Spleen (tissue), 11 donors: ENCODE measurements at regions not wholly inside any gene's neighbourhood (a gene's known extent, or its start where the extent isn't known, plus 50 kb on each side); places are given as distances from the start of the nearest gene placed in this dataset.

Experiments used
- DNase-seq: peaks from one replicate; pipeline ENCODE4 v3.0.0-alpha.2; 2020
- H3K27ac ChIP-seq, 8 donors: fragments of 200-600 bp; sonication (generic) in 7 of 8; 1 replicate in 4 of 8; 2 replicates in 4 of 8; pipeline versions ENCODE4 v1.5.0 to v1.8.0; 2016 to 2021; ENCODE audit warnings: inconsistent platforms in 4 of 8, mild to moderate bottlenecking in 4 of 8, moderate library complexity in 1 of 8
- H3K27me3 ChIP-seq, 7 donors: fragments of 200-600 bp; sonication (generic) in 6 of 7; replicated peaks in 1 of 7; 1 replicate in 4 of 7; 2 replicates in 3 of 7; pipeline versions ENCODE4 v1.5.0 to v1.8.0; 2016 to 2021; ENCODE audit warnings: inconsistent platforms in 3 of 7, mild to moderate bottlenecking in 1 of 7
- H3K36me3 ChIP-seq, 6 donors: fragments of 200-600 bp; sonication (generic) in 5 of 6; 1 replicate in 4 of 6; 2 replicates in 2 of 6; pipeline versions ENCODE4 v1.5.0 to v1.8.0; 2016 to 2021; ENCODE audit warnings: inconsistent platforms in 2 of 6
- H3K4me1 ChIP-seq, 6 donors: fragments of 200-600 bp; sonication (generic) in 5 of 6; 1 replicate in 3 of 6; 2 replicates in 3 of 6; pipeline versions ENCODE4 v1.5.0 to v1.8.0; 2016 to 2021; ENCODE audit warnings: inconsistent platforms in 3 of 6
- H3K4me3 ChIP-seq, 8 donors: fragments of 200-600 bp; sonication (generic) in 7 of 8; 1 replicate in 4 of 8; 2 replicates in 4 of 8; pipeline versions ENCODE4 v1.5.0 to v1.8.0; 2016 to 2021; ENCODE audit warnings: inconsistent platforms in 4 of 8, mild to moderate bottlenecking in 4 of 8, moderate library complexity in 2 of 8
- H3K9me3 ChIP-seq, 8 donors: fragments of 200-600 bp; sonication (generic) in 7 of 8; 1 replicate in 4 of 8; 2 replicates in 4 of 8; pipeline versions ENCODE4 v1.5.0 to v1.8.0; 2016 to 2021; ENCODE audit warnings: inconsistent platforms in 4 of 8
- POLR2A ChIP-seq, 3 donors: fragments of 450-650 bp; IDR thresholded peaks; one replicate each; pipeline ENCODE4 v1.5.1; 2017; ENCODE audit warnings: antibody characterized with exemption in 3 of 3, mild to moderate bottlenecking in 1 of 3
- POLR2AphosphoS5 ChIP-seq, 3 donors: sonication (generic); formaldehyde crosslinking; IDR thresholded peaks; one replicate each; pipeline ENCODE4 v1.5.1; 2017; ENCODE audit warnings: antibody characterized with exemption in 3 of 3
- WGBS, 5 donors: extraction: QIAGEN DNeasy Blood & Tissue Kit in 3 of 5; methylation state at CpG; one replicate each; pipeline versions ENCODE4 v1.1.5 to v1.1.7; 2013 to 2018; 5-methylcytosine and 5-hydroxymethylcytosine counted together
- intact Hi-C: fragments of 100-400 bp; cut with DNase I; formaldehyde crosslinking; loops from one replicate; pipeline ENCODE4 v1.15.0; 2023; ENCODE audit warnings: low total_unique reads
- TF ChIP-seq, protein P1 (sequence below), 11 experiments: fragments of 200-600 bp in 7 of 11; fragments of 450-650 bp in 4 of 11; sonication (generic) in 4 of 11; IDR thresholded peaks in 8 of 11; conservative IDR thresholded peaks in 3 of 11; 1 replicate in 7 of 11; 2 replicates in 4 of 11; pipeline versions ENCODE4 v1.4.0 to v1.8.0; 2016 to 2021; ENCODE audit warnings: antibody characterized with exemption in 11 of 11, inconsistent platforms in 4 of 11, mild to moderate bottlenecking in 1 of 11
- donor health status: healthy with polysubstance abuse.
- donor health status: DM: no; HTN: no; CAD: no; lungs with moderate emphysema.
- donor health status: DM: no; HTN: no; CAD: no.
- donor health status: Bipolar disorder and iron deficiency.
- donor health status: healthy.
- donor health status: DM: no; HTN: no; CAD: no.
- donor health status: DM: yes; HTN: yes; CAD: no.

DNA sequence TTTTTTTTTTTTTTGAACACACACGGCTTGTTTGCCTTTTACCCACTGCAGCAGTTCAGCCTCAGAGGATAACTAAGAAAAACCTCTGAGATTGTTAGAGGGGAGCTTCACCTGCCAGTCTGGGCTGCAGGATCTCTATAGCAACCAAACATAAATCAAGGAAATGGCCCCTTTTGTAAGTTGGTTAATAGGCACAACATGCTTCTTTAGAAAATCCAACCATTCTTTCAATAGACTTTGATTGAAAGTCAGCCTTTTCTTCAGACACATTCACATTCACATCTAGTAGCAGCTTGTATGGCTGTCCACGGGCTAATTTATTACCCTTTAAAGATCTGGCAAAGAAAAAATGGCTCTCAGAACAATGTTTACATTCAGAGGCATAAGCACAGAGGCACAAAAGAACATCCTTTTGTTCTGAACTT lies 136.6 kb upstream of the RARB start:
- Histone ChIP-seq H3K9me3 (no peaks in the 10 kb centered on the region), H3K4me1 (no peaks in the 10 kb centered on the region), H3K36me3 (no peaks in the 10 kb centered on the region), H3K4me3 (no peak overlapping the region), H3K27me3 (no peaks in the 10 kb centered on the region), H3K27ac (no peak overlapping the region)
- TF ChIP-seq POLR2A (IDR thresholded peaks at IDR 0.05) (no peak), POLR2AphosphoS5 (IDR thresholded peaks at IDR 0.05) (no peak)
- TF ChIP-seq, protein P1, sequence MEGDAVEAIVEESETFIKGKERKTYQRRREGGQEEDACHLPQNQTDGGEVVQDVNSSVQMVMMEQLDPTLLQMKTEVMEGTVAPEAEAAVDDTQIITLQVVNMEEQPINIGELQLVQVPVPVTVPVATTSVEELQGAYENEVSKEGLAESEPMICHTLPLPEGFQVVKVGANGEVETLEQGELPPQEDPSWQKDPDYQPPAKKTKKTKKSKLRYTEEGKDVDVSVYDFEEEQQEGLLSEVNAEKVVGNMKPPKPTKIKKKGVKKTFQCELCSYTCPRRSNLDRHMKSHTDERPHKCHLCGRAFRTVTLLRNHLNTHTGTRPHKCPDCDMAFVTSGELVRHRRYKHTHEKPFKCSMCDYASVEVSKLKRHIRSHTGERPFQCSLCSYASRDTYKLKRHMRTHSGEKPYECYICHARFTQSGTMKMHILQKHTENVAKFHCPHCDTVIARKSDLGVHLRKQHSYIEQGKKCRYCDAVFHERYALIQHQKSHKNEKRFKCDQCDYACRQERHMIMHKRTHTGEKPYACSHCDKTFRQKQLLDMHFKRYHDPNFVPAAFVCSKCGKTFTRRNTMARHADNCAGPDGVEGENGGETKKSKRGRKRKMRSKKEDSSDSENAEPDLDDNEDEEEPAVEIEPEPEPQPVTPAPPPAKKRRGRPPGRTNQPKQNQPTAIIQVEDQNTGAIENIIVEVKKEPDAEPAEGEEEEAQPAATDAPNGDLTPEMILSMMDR (IDR thresholded peaks at IDR 0.05 in 8 of 11, conservative IDR thresholded peaks at IDR 0.05 in 3 of 11), result no peak
- DNase-seq, result no peak
- 18 to 41% (median 26%) methylated on average over 2 of the region's 2 CpGs for WGBS, 5 donors
- intact Hi-C loops, result no loop called here

DNA sequence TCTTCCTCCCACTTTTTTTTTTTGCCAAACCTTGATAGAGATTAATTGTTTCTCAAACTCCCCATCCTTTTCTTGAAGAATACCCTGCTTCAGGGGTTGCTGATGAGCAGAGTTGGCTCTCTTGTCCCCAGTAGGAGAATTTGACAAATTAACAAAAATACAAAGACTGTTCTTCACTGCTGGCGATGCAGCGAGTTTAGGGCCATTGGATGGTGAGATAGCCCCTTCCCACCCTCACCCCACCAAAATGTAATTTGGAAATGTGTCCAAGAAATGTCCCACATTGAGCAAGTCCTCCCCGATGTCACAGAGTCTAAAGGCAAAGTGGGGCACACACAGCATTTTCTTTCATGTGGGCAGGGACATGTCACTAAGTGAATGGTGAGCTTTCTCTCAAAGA lies 136.0 kb upstream of the RARB start:
- H3K27ac ChIP-seq, result no peak overlapping the region
- TF ChIP-seq POLR2AphosphoS5 (IDR thresholded peaks at IDR 0.05) (no peak), POLR2A (IDR thresholded peaks at IDR 0.05) (no peak)
- TF ChIP-seq, protein P1 (IDR thresholded peaks at IDR 0.05 in 8 of 11, conservative IDR thresholded peaks at IDR 0.05 in 3 of 11), result no peak
- 77 to 91% (median 84%) methylated on average over 3 of the region's 3 CpGs for WGBS, 5 donors

DNA sequence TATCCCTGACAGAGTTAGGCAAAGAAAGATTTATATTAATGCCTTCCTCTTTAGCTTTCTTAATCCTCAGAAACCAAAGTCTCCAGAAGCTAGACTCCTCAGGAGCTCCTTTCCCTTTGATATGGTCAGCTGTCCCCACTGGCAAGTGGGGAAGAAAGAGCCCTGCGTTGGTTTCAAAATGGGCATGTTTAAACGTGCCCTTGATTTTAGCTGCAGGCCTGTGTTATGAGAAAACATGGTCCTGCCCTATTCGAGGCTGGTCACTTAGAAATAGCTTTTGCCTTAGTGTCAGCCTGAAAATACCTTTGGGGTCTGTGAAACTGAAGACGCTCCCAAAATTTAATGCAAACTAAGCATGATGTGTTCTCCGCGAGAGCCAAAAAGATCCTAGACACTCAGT lies 135.5 kb upstream of the RARB start:
- 82 to 91% (median 84%) methylated on average over 6 of the region's 6 CpGs for WGBS, 5 donors
- no peak for TF ChIP-seq POLR2AphosphoS5 (IDR thresholded peaks at IDR 0.05)
- TF ChIP-seq, protein P1 (IDR thresholded peaks at IDR 0.05 in 8 of 11, conservative IDR thresholded peaks at IDR 0.05 in 3 of 11), result no peak
- TF ChIP-seq POLR2A (IDR thresholded peaks at IDR 0.05), result no peak

More for the DNA sequence above, 136.0 kb upstream of the RARB start:
- no peaks in the 10 kb centered on the region for H3K36me3 ChIP-seq
- H3K4me1 ChIP-seq, result no peaks in the 10 kb centered on the region
- no peak for DNase-seq
- no peak overlapping the region for H3K4me3 ChIP-seq
- intact Hi-C loops, result no loop called here
- no peaks in the 10 kb centered on the region for H3K27me3 ChIP-seq
- no peaks in the 10 kb centered on the region for H3K9me3 ChIP-seq

DNA sequence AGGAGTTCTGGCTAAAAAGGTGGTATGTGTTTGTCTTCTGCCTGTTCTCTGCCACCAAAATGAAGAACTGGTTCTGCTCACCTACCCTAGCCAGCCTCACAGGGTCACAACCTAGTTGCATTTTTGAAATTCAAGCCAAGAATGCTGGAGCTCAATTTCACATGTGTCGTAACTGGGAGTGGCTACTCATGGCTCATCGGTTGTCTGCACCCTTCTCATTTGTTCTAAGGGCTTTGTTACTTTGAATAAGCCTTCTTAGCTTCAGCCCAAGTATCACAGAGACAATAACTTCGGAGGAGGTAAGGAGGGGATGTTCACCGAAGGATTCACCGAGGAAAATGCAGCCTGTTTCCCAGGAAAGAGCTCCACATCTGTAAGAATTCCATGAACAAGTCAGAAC lies 134.3 kb upstream of the RARB start:
- Histone ChIP-seq H3K27ac (no peak overlapping the region), H3K4me1 (no peaks in the 10 kb centered on the region), H3K36me3 (no peaks in the 10 kb centered on the region), H3K27me3 (no peaks in the 10 kb centered on the region), H3K4me3 (no peak overlapping the region), H3K9me3 (no peaks in the 10 kb centered on the region)
- 80 to 92% (median 82%) methylated on average over 5 of the region's 5 CpGs for WGBS, 5 donors
- no peak for DNase-seq
- intact Hi-C loops, result no loop called here
- TF ChIP-seq POLR2AphosphoS5 (IDR thresholded peaks at IDR 0.05) (no peak), POLR2A (IDR thresholded peaks at IDR 0.05) (no peak)
- TF ChIP-seq, protein P1 (IDR thresholded peaks at IDR 0.05 in 8 of 11, conservative IDR thresholded peaks at IDR 0.05 in 3 of 11), result no peak

More for the DNA sequence above, 135.5 kb upstream of the RARB start:
- DNase-seq, result no peak
- Histone ChIP-seq H3K36me3 (no peaks in the 10 kb centered on the region), H3K9me3 (no peaks in the 10 kb centered on the region), H3K27ac (no peak overlapping the region), H3K27me3 (no peaks in the 10 kb centered on the region), H3K4me3 (no peak overlapping the region), H3K4me1 (no peaks in the 10 kb centered on the region)
- intact Hi-C loops, result no loop called here
